Stomach smooth muscle (tissue), 2 donors: ENCODE measurements at regions not wholly inside any gene's neighbourhood (a gene's known extent, or its start where the extent isn't known, plus 50 kb on each side); places are given as distances from the start of the nearest gene placed in this dataset.
A peak's percentile ranks its signal among the peaks of the same experiment; 100 is the strongest.
"Not testable (repeated sequence)": the region's sequence is repeated elsewhere in the genome, so short reads cannot be mapped to it uniquely, and the experiment has no call there.

ENCODE experiments used
- H3K27ac ChIP-seq: one replicate; pipeline ENCODE4 v1.7.0; 2013; ENCODE audit warnings: mild to moderate bottlenecking, low read length, inconsistent platforms
- H3K27me3 ChIP-seq, 2 donors: one replicate each; pipeline ENCODE4 v1.7.0; 2013; ENCODE audit warnings: low read length in 2 of 2; ENCODE audit not compliant: insufficient read depth in 2 of 2, control insufficient read depth in 1 of 2
- H3K36me3 ChIP-seq, 2 donors: one replicate each; pipeline ENCODE4 v1.7.0; 2013; ENCODE audit warnings: low read length in 2 of 2; ENCODE audit not compliant: control insufficient read depth in 2 of 2, insufficient read depth in 2 of 2
- H3K4me1 ChIP-seq: one replicate; pipeline ENCODE4 v1.7.0; 2013; ENCODE audit warnings: low read length; ENCODE audit not compliant: control insufficient read depth, insufficient read depth
- H3K4me3 ChIP-seq, 2 donors: one replicate each; pipeline ENCODE4 v1.7.0; 2013; ENCODE audit warnings: low read length in 2 of 2
- H3K9ac ChIP-seq, 2 donors: one replicate each; pipeline ENCODE4 v1.7.0; 2013; ENCODE audit warnings: low read length in 2 of 2, mild to moderate bottlenecking in 1 of 2
- H3K9me3 ChIP-seq, 2 donors: one replicate each; pipeline ENCODE4 v1.7.0; 2013; ENCODE audit warnings: low read length in 2 of 2; ENCODE audit not compliant: control insufficient read depth in 2 of 2
- donor health status: healthy.
- donor health status: Pancreatic carcinoma.

DNA sequence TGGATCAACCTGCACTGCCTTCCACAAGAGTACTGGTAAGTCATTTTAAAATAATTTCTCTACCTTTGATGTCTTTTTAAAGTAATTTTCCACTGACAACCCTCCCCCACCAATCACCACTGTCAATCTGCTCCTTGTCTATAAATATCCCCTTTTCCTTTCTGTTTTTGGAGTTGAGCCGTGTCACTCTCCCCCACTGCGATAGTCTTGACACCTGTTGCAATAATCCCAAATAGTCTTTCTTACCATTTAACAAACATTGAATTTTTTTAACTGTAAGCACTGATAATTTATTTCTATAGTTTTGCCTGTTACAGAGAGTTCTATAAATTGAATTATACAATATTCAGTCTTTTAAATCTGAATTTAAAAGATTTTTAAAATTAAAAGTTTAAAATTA lies 420.9 kb downstream of the COL11A1 start:
- no peak overlapping the region for H3K27ac ChIP-seq
- no peaks in the 10 kb centered on the region for H3K4me1 ChIP-seq
- no peaks in the 10 kb centered on the region for H3K36me3 ChIP-seq
- no peaks in the 10 kb centered on the region for H3K27me3 ChIP-seq
- H3K9me3 ChIP-seq = no peaks in the 10 kb centered on the region
- H3K4me3 ChIP-seq = no peak overlapping the region
- no peak overlapping the region for H3K9ac ChIP-seq

DNA sequence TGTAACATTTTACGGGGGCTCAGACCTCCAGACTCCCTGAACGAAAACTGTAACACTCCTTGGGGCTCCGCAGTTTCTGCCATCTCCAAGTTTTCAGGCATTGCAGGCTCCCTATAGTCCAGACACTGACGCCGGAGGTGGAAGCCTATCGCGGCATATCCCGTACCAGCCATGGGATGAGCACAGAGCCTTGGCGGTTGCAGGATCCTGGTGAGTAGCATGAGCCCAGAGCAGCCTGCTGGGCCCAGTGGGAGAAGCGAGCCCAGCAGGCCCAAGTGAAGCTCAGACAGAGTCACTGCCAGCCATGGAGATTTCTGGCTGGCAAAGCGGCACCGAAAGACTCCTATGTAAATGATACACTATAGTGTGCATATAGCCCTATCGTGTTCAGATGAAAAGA lies 446.8 kb downstream of the COL11A1 start:
- no peaks in the 10 kb centered on the region for H3K9me3 ChIP-seq
- H3K4me3 ChIP-seq = no peak overlapping the region
- H3K27ac ChIP-seq = no peak overlapping the region
- H3K4me1 ChIP-seq = no peaks in the 10 kb centered on the region
- no peaks in the 10 kb centered on the region for H3K36me3 ChIP-seq
- H3K9ac ChIP-seq = no peak overlapping the region
- no peaks in the 10 kb centered on the region for H3K27me3 ChIP-seq

GRCh38 chr1:102659876-102660483 lies 448.3 kb downstream of the COL11A1 start:
- H3K4me3 ChIP-seq = not testable (repeated sequence)

GRCh38 chr1:102655034-102655433 lies 453.3 kb downstream of the COL11A1 start:
- Histone ChIP-seq H3K4me3 (no peak overlapping the region), H3K27ac (no peak overlapping the region), H3K36me3 (no peaks in the 10 kb centered on the region), H3K9me3 (no peaks in the 10 kb centered on the region), H3K9ac (no peak overlapping the region), H3K27me3 (no peaks in the 10 kb centered on the region), H3K4me1 (no peaks in the 10 kb centered on the region)

More at GRCh38 chr1:102659876-102660483, 448.3 kb downstream of the COL11A1 start:
- not testable (repeated sequence) for H3K27me3 ChIP-seq, H3K27ac ChIP-seq, H3K9me3 ChIP-seq, H3K36me3 ChIP-seq, H3K4me1 ChIP-seq, H3K9ac ChIP-seq

- no peaks in the 10 kb centered on the region for H3K27me3 ChIP-seq
- H3K36me3 ChIP-seq = no peaks in the 10 kb centered on the region
- no peaks in the 10 kb centered on the region for H3K4me1 ChIP-seq
- H3K27ac ChIP-seq = no peak overlapping the region
- H3K4me3 ChIP-seq = no peak overlapping the region
- no peaks in the 10 kb centered on the region for H3K9me3 ChIP-seq
- no peak overlapping the region for H3K9ac ChIP-seq
Observed at GRCh38 chr1:102640872-102641271, 467.4 kb downstream of the COL11A1 start.

- Histone ChIP-seq H3K9me3 (no peaks in the 10 kb centered on the region), H3K36me3 (no peaks in the 10 kb centered on the region), H3K4me3 (no peak overlapping the region), H3K4me1 (no peaks in the 10 kb centered on the region), H3K27me3 (no peaks in the 10 kb centered on the region), H3K9ac (no peak overlapping the region), H3K27ac (no peak overlapping the region)
Observed at GRCh38 chr1:102640312-102640711, 468.0 kb downstream of the COL11A1 start.

- Histone ChIP-seq H3K4me1 (no peaks in the 10 kb centered on the region), H3K9ac (no peak overlapping the region), H3K36me3 (no peaks in the 10 kb centered on the region), H3K4me3 (no peak overlapping the region), H3K27me3 (no peaks in the 10 kb centered on the region), H3K9me3 (no peaks in the 10 kb centered on the region), H3K27ac (no peak overlapping the region)
Observed at GRCh38 chr1:102631691-102632090, 476.6 kb downstream of the COL11A1 start.

- Histone ChIP-seq H3K27ac (no peak overlapping the region), H3K36me3 (no peaks in the 10 kb centered on the region), H3K27me3 (no peaks in the 10 kb centered on the region), H3K9me3 (no peaks in the 10 kb centered on the region), H3K9ac (no peak overlapping the region), H3K4me1 (no peaks in the 10 kb centered on the region), H3K4me3 (no peak overlapping the region)
Observed at GRCh38 chr1:102630041-102630440, 478.3 kb downstream of the COL11A1 start.

DNA sequence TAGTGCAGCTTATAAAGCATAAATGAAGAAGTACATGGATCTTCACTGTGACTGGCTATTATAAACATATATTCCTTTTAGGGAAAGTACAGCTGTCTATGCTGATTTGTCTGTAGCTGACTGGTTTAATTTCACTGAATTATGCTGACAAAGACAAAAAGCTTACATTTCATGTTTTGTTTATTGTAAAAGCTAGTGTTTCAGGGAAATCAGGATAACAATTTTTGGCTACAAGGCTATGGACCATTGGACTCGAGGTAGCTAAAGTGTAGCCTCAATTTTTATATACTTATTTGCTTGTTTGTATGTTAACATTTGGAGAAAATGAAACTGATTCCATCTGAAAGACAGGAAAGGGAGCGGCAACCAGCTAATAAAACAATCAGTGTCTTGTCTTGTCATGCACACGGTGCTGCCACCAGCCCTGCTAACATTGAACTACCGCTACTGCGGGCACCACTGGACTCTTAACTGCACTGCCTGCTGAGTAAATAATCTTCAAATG lies 480.2 kb downstream of the COL11A1 start:
- Histone ChIP-seq H3K9me3 (no peaks in the 10 kb centered on the region), H3K4me3 (peak overlapping the region in 1 of 2 donors; percentile 31), H3K4me1 (no peaks in the 10 kb centered on the region), H3K27me3 (no peaks in the 10 kb centered on the region), H3K36me3 (no peaks in the 10 kb centered on the region), H3K27ac (no peak overlapping the region), H3K9ac (no peak overlapping the region)

- Histone ChIP-seq H3K27ac (no peak overlapping the region), H3K4me3 (no peak overlapping the region), H3K9ac (no peak overlapping the region), H3K9me3 (no peaks in the 10 kb centered on the region), H3K4me1 (no peaks in the 10 kb centered on the region), H3K27me3 (no peaks in the 10 kb centered on the region), H3K36me3 (no peaks in the 10 kb centered on the region)
Observed at GRCh38 chr1:102627145-102627544, 481.2 kb downstream of the COL11A1 start.

- Histone ChIP-seq H3K27ac (no peak overlapping the region), H3K4me3 (no peak overlapping the region), H3K27me3 (no peaks in the 10 kb centered on the region), H3K4me1 (no peaks in the 10 kb centered on the region), H3K9me3 (no peaks in the 10 kb centered on the region), H3K36me3 (no peaks in the 10 kb centered on the region), H3K9ac (no peak overlapping the region)
Observed at GRCh38 chr1:102615896-102616295, 492.4 kb downstream of the COL11A1 start.
